Neural progenitor cell (in vitro differentiated cells): ENCODE measurements at regions not wholly inside any gene's neighbourhood (a gene's known extent, or its start where the extent isn't known, plus 50 kb on each side); places are given as distances from the start of the nearest gene placed in this dataset. TPM values are rescaled to one million over a fixed set of nuclear protein-coding genes. Genes with fewer than 3 reads are reported as not detected.

Source experiments
- DNase-seq: peaks from one replicate; pipeline ENCODE4 v3.0.0-alpha.2; 2016; ENCODE audit warnings: low spot score
- H2AFZ ChIP-seq: fragments of 200-600 bp; sonication (generic); replicated peaks from 2 replicates; pipeline ENCODE4 v1.6.1; 2016; ENCODE audit warnings: antibody characterized with exemption
- H3F3A ChIP-seq: fragments of 200-600 bp; sonication (generic); 2 replicates; pipeline ENCODE4 v1.6.1; 2016; ENCODE audit warnings: antibody characterized with exemption, low read depth
- H3K27ac ChIP-seq: fragments of 200-600 bp; sonication (generic); 2 replicates; pipeline ENCODE4 v1.5.1; 2016; ENCODE audit warnings: mild to moderate bottlenecking
- H3K27me3 ChIP-seq: fragments of 200-600 bp; sonication (generic); 2 replicates; pipeline ENCODE4 v1.6.1; 2016; ENCODE audit warnings: mild to moderate bottlenecking, moderate library complexity
- H3K36me3 ChIP-seq: fragments of 200-600 bp; sonication (generic); 2 replicates; pipeline ENCODE4 v1.5.1; 2016
- H3K4me1 ChIP-seq: fragments of 200-600 bp; sonication (generic); 2 replicates; pipeline ENCODE4 v1.6.1; 2016; ENCODE audit warnings: mixed run types
- H3K4me2 ChIP-seq: fragments of 200-600 bp; sonication (generic); 2 replicates; pipeline ENCODE4 v1.6.1; 2016
- H3K4me3 ChIP-seq: fragments of 200-600 bp; sonication (generic); 2 replicates; pipeline ENCODE4 v1.5.1; 2016
- H3K79me2 ChIP-seq: fragments of 200-600 bp; sonication (generic); 2 replicates; pipeline ENCODE4 v1.6.1; 2016; ENCODE audit warnings: low read depth
- H3K9ac ChIP-seq: fragments of 200-600 bp; sonication (generic); 2 replicates; pipeline ENCODE4 v1.6.1; 2016
- H3K9me3 ChIP-seq: fragments of 200-600 bp; sonication (generic); 2 replicates; pipeline ENCODE4 v1.5.1; 2016; ENCODE audit warnings: low read depth
- H4K20me1 ChIP-seq: fragments of 200-600 bp; sonication (generic); 2 replicates; pipeline ENCODE4 v1.6.1; 2016; ENCODE audit warnings: low read depth
- H3K27ac Mint-ChIP-seq: 3 replicates; pipeline ENCODE4 v1.8.0; 2021; ENCODE audit warnings: mixed read lengths
- H3K27me3 Mint-ChIP-seq: 2 replicates; pipeline ENCODE4 v1.8.0; 2022; ENCODE audit warnings: low read depth, mild to moderate bottlenecking, inconsistent platforms, moderate library complexity, mixed read lengths; ENCODE audit not compliant: insufficient read depth
- H3K36me3 Mint-ChIP-seq: 3 replicates; pipeline ENCODE4 v1.8.0; 2021; ENCODE audit warnings: mixed read lengths
- H3K4me1 Mint-ChIP-seq: 3 replicates; pipeline ENCODE4 v1.8.0; 2021; ENCODE audit warnings: mixed read lengths
- H3K4me3 Mint-ChIP-seq: 3 replicates; pipeline ENCODE4 v1.8.0; 2021; ENCODE audit warnings: mild to moderate bottlenecking, moderate library complexity, mixed read lengths
- H3K9me3 Mint-ChIP-seq: 3 replicates; pipeline ENCODE4 v1.8.0; 2020; ENCODE audit warnings: mixed read lengths
- CTCF ChIP-seq: fragments of 200-600 bp; sonication (generic); IDR thresholded peaks from 2 replicates; pipeline ENCODE4 v1.5.1; 2017; ENCODE audit warnings: antibody characterized with exemption, mild to moderate bottlenecking
- EZH2 ChIP-seq: fragments of 200-600 bp; sonication (generic); IDR thresholded peaks from 2 replicates; pipeline ENCODE4 v1.6.1; 2017; ENCODE audit warnings: antibody characterized with exemption, mild to moderate bottlenecking, moderate library complexity
- EZH2phosphoT487 ChIP-seq: fragments of 200-600 bp; sonication (generic); IDR thresholded peaks from 2 replicates; pipeline ENCODE4 v1.6.1; 2017; ENCODE audit warnings: antibody characterized with exemption
- small RNA-seq: library from RNA; depleted of rRNA; stranded (forward); fragments of <200 nt; gene quantifications from one replicate; pipeline ENCODE3, GENCODE V24; 2015

- Mint-ChIP-seq H3K4me3 (no peak overlapping the region), H3K9me3 (no peaks in the 10 kb centered on the region), H3K27me3 (peaks cover 7% of the 10 kb centered on the region), H3K4me1 (peaks cover 7% of the 10 kb centered on the region), H3K36me3 (no peaks in the 10 kb centered on the region), H3K27ac (no peak overlapping the region)
- Histone ChIP-seq H3K4me3 (no peak overlapping the region), H3K27me3 (no peaks in the 10 kb centered on the region), H3F3A (no peaks in the 10 kb centered on the region), H3K4me2 (no peak overlapping the region), H3K27ac (no peak overlapping the region), H3K36me3 (no peaks in the 10 kb centered on the region), H3K9ac (no peak overlapping the region), H3K4me1 (peaks cover 10% of the 10 kb centered on the region), H2AFZ (no peak overlapping the region), H4K20me1 (no peaks in the 10 kb centered on the region), H3K9me3 (no peaks in the 10 kb centered on the region), H3K79me2 (no peaks in the 10 kb centered on the region)
- DNase-seq, result no peak
- no peak for TF ChIP-seq EZH2phosphoT487
- no peak for TF ChIP-seq CTCF
Measured at GRCh38 chr18:6672821-6673308, 56.7 kb upstream of the ARHGAP28 start.

- no peak overlapping the region for H3K27ac Mint-ChIP-seq
Measured at GRCh38 chr18:6677086-6677485, 52.4 kb upstream of the ARHGAP28 start.

GRCh38 chr18:6679201-6679600 is 50.3 kb upstream of the ARHGAP28 start:
- Histone ChIP-seq H3K9me3 (no peaks in the 10 kb centered on the region), H3K27ac (no peak overlapping the region), H3K27me3 (no peaks in the 10 kb centered on the region), H2AFZ (no peak overlapping the region), H3K4me3 (no peak overlapping the region), H3K36me3 (no peaks in the 10 kb centered on the region), H3K4me1 (peaks cover 10% of the 10 kb centered on the region), H3K9ac (no peak overlapping the region), H4K20me1 (no peaks in the 10 kb centered on the region), H3K4me2 (no peak overlapping the region), H3F3A (no peaks in the 10 kb centered on the region), H3K79me2 (no peaks in the 10 kb centered on the region)
- H3K9me3 Mint-ChIP-seq, result no peaks in the 10 kb centered on the region
- H3K4me1 Mint-ChIP-seq, result peaks cover 7% of the 10 kb centered on the region
- peaks cover 9% of the 10 kb centered on the region for H3K27me3 Mint-ChIP-seq
- H3K4me3 Mint-ChIP-seq, result no peak overlapping the region
- no peak overlapping the region for H3K27ac Mint-ChIP-seq
- DNase-seq, result no peak
- no peaks in the 10 kb centered on the region for H3K36me3 Mint-ChIP-seq
- TF ChIP-seq EZH2phosphoT487, result no peak
- TF ChIP-seq CTCF, result no peak
- TF ChIP-seq EZH2, result no peak

More at GRCh38 chr18:6677086-6677485, 52.4 kb upstream of the ARHGAP28 start:
- Mint-ChIP-seq H3K4me3 (no peak overlapping the region), H3K4me1 (peaks cover 7% of the 10 kb centered on the region), H3K27me3 (peaks cover 4% of the 10 kb centered on the region), H3K9me3 (no peaks in the 10 kb centered on the region), H3K36me3 (no peaks in the 10 kb centered on the region)
- TF ChIP-seq CTCF (no peak), EZH2 (no peak), EZH2phosphoT487 (no peak)
- H3K27ac ChIP-seq, result no peak overlapping the region
- no peak overlapping the region for H3K4me2 ChIP-seq
- no peak overlapping the region for H3K9ac ChIP-seq
- peaks cover 10% of the 10 kb centered on the region for H3K4me1 ChIP-seq
- no peaks in the 10 kb centered on the region for H3F3A ChIP-seq
- no peaks in the 10 kb centered on the region for H3K36me3 ChIP-seq
- H4K20me1 ChIP-seq, result no peaks in the 10 kb centered on the region
- no peak overlapping the region for H2AFZ ChIP-seq
- DNase-seq, result no peak
- no peaks in the 10 kb centered on the region for H3K9me3 ChIP-seq
- H3K4me3 ChIP-seq, result no peak overlapping the region
- H3K27me3 ChIP-seq, result no peaks in the 10 kb centered on the region
- no peaks in the 10 kb centered on the region for H3K79me2 ChIP-seq

Small RNA genes in the stretch of these regions (small RNA-seq; reads per million reads assigned to genes)
- not detected for gene RN7SL282P
